Ascending aorta (tissue), 2 donors: ENCODE measurements at regions not wholly inside any gene's neighbourhood (a gene's known extent, or its start where the extent isn't known, plus 50 kb on each side); places are given as distances from the start of the nearest gene placed in this dataset.

Experiments used
- DNase-seq, 2 donors: peaks; one replicate each; pipeline ENCODE4 v3.0.0-alpha.2; 2019; ENCODE audit warnings: low spot score in 2 of 2
- H3K27ac ChIP-seq, 2 donors: fragments of 200-600 bp; sonication (generic); one replicate each; pipeline ENCODE4 v1.5.1; 2016 to 2017; ENCODE audit warnings: mild to moderate bottlenecking in 1 of 2
- H3K27me3 ChIP-seq: fragments of 200-600 bp; sonication (generic); one replicate; pipeline ENCODE4 v1.5.1; 2017
- H3K36me3 ChIP-seq, 2 donors: fragments of 200-600 bp; sonication (generic); one replicate each; pipeline ENCODE4 v1.5.1; 2016
- H3K4me1 ChIP-seq, 2 donors: fragments of 200-600 bp; sonication (generic); one replicate each; pipeline ENCODE4 v1.5.1; 2016 to 2017; ENCODE audit warnings: mild to moderate bottlenecking in 1 of 2
- H3K4me3 ChIP-seq, 2 donors: fragments of 200-600 bp; sonication (generic); one replicate each; pipeline ENCODE4 v1.5.1; 2016 to 2017; ENCODE audit warnings: mild to moderate bottlenecking in 1 of 2
- H3K9me3 ChIP-seq, 2 donors: fragments of 200-600 bp; sonication (generic); one replicate each; pipeline ENCODE4 v1.5.1; 2016
- CTCF ChIP-seq, 3 experiments: fragments of 200-600 bp in 2 of 3; fragments of 450-650 bp in 1 of 3; sonication (generic) in 2 of 3; IDR thresholded peaks; one replicate each; pipeline ENCODE4 v1.5.1; 2016 to 2019; ENCODE audit warnings: antibody characterized with exemption in 3 of 3, mild to moderate bottlenecking in 1 of 3, moderate library complexity in 1 of 3
- intact Hi-C: fragments of 100-400 bp; cut with DNase I; formaldehyde crosslinking; loops from one replicate; pipeline ENCODE4 v1.15.1; 2023

GRCh38 chr12:132386926-132387497 lies 57.6 kb upstream of the GALNT9 start:
- Histone ChIP-seq H3K27me3 (no peaks in the 10 kb centered on the region), H3K9me3 (no peaks in the 10 kb centered on the region), H3K4me1 (no peaks in the 10 kb centered on the region), H3K27ac (no peak overlapping the region), H3K4me3 (no peak overlapping the region), H3K36me3 (no peaks in the 10 kb centered on the region)
- DNase-seq = no peak
- TF ChIP-seq CTCF (IDR thresholded peaks at IDR 0.05) = no peak
- intact Hi-C loops = no loop called here

GRCh38 chr12:132385923-132386751 lies 56.7 kb upstream of the GALNT9 start:
- Histone ChIP-seq H3K36me3 (no peaks in the 10 kb centered on the region), H3K9me3 (no peaks in the 10 kb centered on the region), H3K4me3 (no peak overlapping the region), H3K4me1 (no peaks in the 10 kb centered on the region), H3K27me3 (no peaks in the 10 kb centered on the region), H3K27ac (no peak overlapping the region)
- no peak for DNase-seq
- TF ChIP-seq CTCF (IDR thresholded peaks at IDR 0.05) = no peak
- intact Hi-C loops = no loop called here

- intact Hi-C loops = no loop called here
- Histone ChIP-seq H3K36me3 (no peaks in the 10 kb centered on the region), H3K4me3 (no peak overlapping the region), H3K27ac (no peak overlapping the region), H3K4me1 (no peaks in the 10 kb centered on the region), H3K9me3 (no peaks in the 10 kb centered on the region), H3K27me3 (no peaks in the 10 kb centered on the region)
- DNase-seq = no peak
- TF ChIP-seq CTCF (IDR thresholded peaks at IDR 0.05) = no peak
Observed at GRCh38 chr12:132384916-132385774, 55.8 kb upstream of the GALNT9 start.

GRCh38 chr12:132380641-132381040 lies 51.3 kb upstream of the GALNT9 start:
- no peak overlapping the region for H3K4me3 ChIP-seq
- H3K27me3 ChIP-seq = no peaks in the 10 kb centered on the region
- no peak overlapping the region for H3K27ac ChIP-seq
- no peaks in the 10 kb centered on the region for H3K4me1 ChIP-seq
- DNase-seq = no peak
- H3K9me3 ChIP-seq = no peaks in the 10 kb centered on the region
- TF ChIP-seq CTCF (IDR thresholded peaks at IDR 0.05) = no peak
- H3K36me3 ChIP-seq = no peaks in the 10 kb centered on the region
- intact Hi-C loops = no loop called here

GRCh38 chr12:132379996-132380395 lies 50.6 kb upstream of the GALNT9 start:
- H3K36me3 ChIP-seq = no peaks in the 10 kb centered on the region
- intact Hi-C loops = no loop called here
- no peak overlapping the region for H3K27ac ChIP-seq
- no peak for DNase-seq
- no peaks in the 10 kb centered on the region for H3K4me1 ChIP-seq
- no peaks in the 10 kb centered on the region for H3K27me3 ChIP-seq
- H3K4me3 ChIP-seq = no peak overlapping the region
- TF ChIP-seq CTCF (IDR thresholded peaks at IDR 0.05) = no peak
- no peaks in the 10 kb centered on the region for H3K9me3 ChIP-seq
